MM.1S (cell line): ENCODE measurements at regions not wholly inside any gene's neighbourhood (a gene's known extent, or its start where the extent isn't known, plus 50 kb on each side); places are given as distances from the start of the nearest gene placed in this dataset.

Experiments
- DNase-seq: peaks from one replicate; pipeline ENCODE4 v3.0.0-alpha.2; 2015
- H2AFZ ChIP-seq: fragments of 300-600 bp; sonication (generic); 2 replicates; pipeline ENCODE4 v1.6.0; 2016; ENCODE audit warnings: antibody characterized with exemption, low read length
- H3F3A ChIP-seq: fragments of 300-600 bp; sonication (generic); 2 replicates; pipeline ENCODE4 v1.6.1; 2016; ENCODE audit warnings: mild to moderate bottlenecking, antibody characterized with exemption, low read length, moderate library complexity, mixed read lengths; ENCODE audit not compliant: insufficient read depth
- H3K27ac ChIP-seq: fragments of 300-600 bp; sonication (generic); 2 replicates; pipeline ENCODE4 v1.5.1; 2016; ENCODE audit warnings: mild to moderate bottlenecking, low read length
- H3K27me3 ChIP-seq: fragments of 300-600 bp; sonication (generic); replicated peaks from 2 replicates; pipeline ENCODE4 v1.6.0; 2016; ENCODE audit warnings: low read length; ENCODE audit not compliant: insufficient read depth
- H3K36me3 ChIP-seq: fragments of 300-600 bp; sonication (generic); replicated peaks from 2 replicates; pipeline ENCODE4 v1.6.1; 2016; ENCODE audit warnings: mild to moderate bottlenecking, low read length, mixed read lengths; ENCODE audit not compliant: insufficient read depth
- H3K4me1 ChIP-seq: fragments of 300-600 bp; sonication (generic); 2 replicates; pipeline ENCODE4 v1.6.1; 2016; ENCODE audit warnings: low read length, mixed read lengths
- H3K4me2 ChIP-seq: fragments of 300-600 bp; sonication (generic); 2 replicates; pipeline ENCODE4 v1.6.0; 2016; ENCODE audit warnings: low read depth, low read length
- H3K4me3 ChIP-seq: fragments of 300-600 bp; sonication (generic); 2 replicates; pipeline ENCODE4 v1.5.1; 2016; ENCODE audit warnings: low read length, mixed read lengths
- H3K79me2 ChIP-seq: fragments of 300-600 bp; sonication (generic); 2 replicates; pipeline ENCODE4 v1.6.1; 2016; ENCODE audit warnings: mixed run types, low read length, mixed read lengths
- H3K9ac ChIP-seq: fragments of 300-600 bp; sonication (generic); 2 replicates; pipeline ENCODE4 v1.6.1; 2016; ENCODE audit warnings: low read length, mixed read lengths
- H3K9me2 ChIP-seq: fragments of 300-600 bp; sonication (generic); replicated peaks from 2 replicates; pipeline ENCODE4 v1.6.1; 2016; ENCODE audit warnings: mild to moderate bottlenecking, low read length, mixed read lengths; ENCODE audit not compliant: insufficient read depth
- H3K9me3 ChIP-seq: fragments of 300-600 bp; sonication (generic); replicated peaks from 2 replicates; pipeline ENCODE4 v1.6.1; 2016; ENCODE audit warnings: mild to moderate bottlenecking, low read length, mixed read lengths; ENCODE audit not compliant: insufficient read depth
- H4K20me1 ChIP-seq: fragments of 300-600 bp; sonication (generic); 2 replicates; pipeline ENCODE4 v1.6.1; 2016; ENCODE audit warnings: mild to moderate bottlenecking, low read length, moderate library complexity, mixed read lengths; ENCODE audit not compliant: insufficient read depth
- CTCF ChIP-seq: fragments of 300-600 bp; sonication (generic); IDR thresholded peaks from 2 replicates; pipeline ENCODE4 v1.5.1; 2016; ENCODE audit warnings: antibody characterized with exemption, low read length, mixed read lengths
- EZH2 ChIP-seq: fragments of 300-600 bp; sonication (generic); optimal IDR thresholded peaks from 2 replicates; pipeline ENCODE3; 2017; ENCODE audit warnings: low read depth, mild to moderate bottlenecking, antibody characterized with exemption, low read length, mixed read lengths
- EZH2phosphoT487 ChIP-seq: fragments of 300-600 bp; sonication (generic); IDR thresholded peaks from 2 replicates; pipeline ENCODE4 v1.6.1; 2018; ENCODE audit warnings: antibody characterized with exemption, low read length

GRCh38 chr2:150212722-150213171 is 274.7 kb downstream of the RND3 start:
- no peak overlapping the region for H2AFZ ChIP-seq
- H4K20me1 ChIP-seq = no peaks in the 10 kb centered on the region
- H3K36me3 ChIP-seq = no peaks in the 10 kb centered on the region
- H3K4me3 ChIP-seq = no peak overlapping the region
- TF ChIP-seq CTCF (no peak), EZH2phosphoT487 (no peak), EZH2 (no peak)
- H3F3A ChIP-seq = no peaks in the 10 kb centered on the region
- no peaks in the 10 kb centered on the region for H3K27me3 ChIP-seq
- DNase-seq = no peak
- H3K9me3 ChIP-seq = no peaks in the 10 kb centered on the region
- H3K9me2 ChIP-seq = no peaks in the 10 kb centered on the region
- H3K27ac ChIP-seq = no peak overlapping the region
- no peak overlapping the region for H3K9ac ChIP-seq
- no peaks in the 10 kb centered on the region for H3K4me1 ChIP-seq
- H3K79me2 ChIP-seq = no peaks in the 10 kb centered on the region
- H3K4me2 ChIP-seq = no peak overlapping the region

- Histone ChIP-seq H2AFZ (no peak overlapping the region), H3K9ac (no peak overlapping the region), H3K79me2 (no peaks in the 10 kb centered on the region), H3K9me3 (no peaks in the 10 kb centered on the region), H3F3A (no peaks in the 10 kb centered on the region), H3K36me3 (no peaks in the 10 kb centered on the region), H3K9me2 (no peaks in the 10 kb centered on the region), H4K20me1 (no peaks in the 10 kb centered on the region), H3K4me2 (no peak overlapping the region), H3K4me1 (no peaks in the 10 kb centered on the region), H3K27me3 (no peaks in the 10 kb centered on the region), H3K27ac (no peak overlapping the region), H3K4me3 (no peak overlapping the region)
- no peak for DNase-seq
- TF ChIP-seq EZH2phosphoT487 = no peak
These were observed 276.3 kb downstream of the RND3 start for GRCh38 chr2:150211164-150211631.

- no peaks in the 10 kb centered on the region for H3K9me2 ChIP-seq
- no peak overlapping the region for H3K4me2 ChIP-seq
- no peaks in the 10 kb centered on the region for H3K9me3 ChIP-seq
- no peaks in the 10 kb centered on the region for H3K36me3 ChIP-seq
- H3K4me3 ChIP-seq = no peak overlapping the region
- H3F3A ChIP-seq = no peaks in the 10 kb centered on the region
- no peaks in the 10 kb centered on the region for H3K27me3 ChIP-seq
- DNase-seq = no peak
- H3K4me1 ChIP-seq = no peaks in the 10 kb centered on the region
- no peaks in the 10 kb centered on the region for H3K79me2 ChIP-seq
- H3K27ac ChIP-seq = no peak overlapping the region
- no peak overlapping the region for H2AFZ ChIP-seq
- TF ChIP-seq EZH2phosphoT487 = no peak
- H3K9ac ChIP-seq = no peak overlapping the region
- no peaks in the 10 kb centered on the region for H4K20me1 ChIP-seq
These were observed 277.7 kb downstream of the RND3 start for GRCh38 chr2:150209746-150210145.

- TF ChIP-seq EZH2 = no peak
- no peak for TF ChIP-seq EZH2phosphoT487
- Histone ChIP-seq H3K9ac (no peak overlapping the region), H3K79me2 (no peaks in the 10 kb centered on the region), H3K9me2 (no peaks in the 10 kb centered on the region), H3K36me3 (no peaks in the 10 kb centered on the region), H3K27ac (no peak overlapping the region), H2AFZ (no peak overlapping the region), H3K4me3 (no peak overlapping the region), H3K9me3 (no peaks in the 10 kb centered on the region), H3F3A (no peaks in the 10 kb centered on the region), H4K20me1 (no peaks in the 10 kb centered on the region), H3K4me2 (no peak overlapping the region), H3K27me3 (no peaks in the 10 kb centered on the region), H3K4me1 (no peaks in the 10 kb centered on the region)
- DNase-seq = no peak
These were observed 278.8 kb downstream of the RND3 start for GRCh38 chr2:150208689-150209088.

- Histone ChIP-seq H3K27ac (no peak overlapping the region), H3K9me3 (no peaks in the 10 kb centered on the region), H3F3A (no peaks in the 10 kb centered on the region), H4K20me1 (no peaks in the 10 kb centered on the region), H3K4me3 (no peak overlapping the region), H3K79me2 (no peaks in the 10 kb centered on the region), H3K4me2 (no peak overlapping the region), H3K36me3 (no peaks in the 10 kb centered on the region), H2AFZ (no peak overlapping the region), H3K9me2 (no peaks in the 10 kb centered on the region), H3K4me1 (no peaks in the 10 kb centered on the region), H3K9ac (no peak overlapping the region), H3K27me3 (no peaks in the 10 kb centered on the region)
- no peak for DNase-seq
- no peak for TF ChIP-seq EZH2
- no peak for TF ChIP-seq CTCF
- TF ChIP-seq EZH2phosphoT487 = no peak
These were observed 279.5 kb downstream of the RND3 start for GRCh38 chr2:150207979-150208378.
